ENCODE measurements at regions not wholly inside any gene's neighbourhood (a gene's known extent, or its start where the extent isn't known, plus 50 kb on each side); places are given as distances from the start of the nearest gene placed in this dataset.

DNA sequence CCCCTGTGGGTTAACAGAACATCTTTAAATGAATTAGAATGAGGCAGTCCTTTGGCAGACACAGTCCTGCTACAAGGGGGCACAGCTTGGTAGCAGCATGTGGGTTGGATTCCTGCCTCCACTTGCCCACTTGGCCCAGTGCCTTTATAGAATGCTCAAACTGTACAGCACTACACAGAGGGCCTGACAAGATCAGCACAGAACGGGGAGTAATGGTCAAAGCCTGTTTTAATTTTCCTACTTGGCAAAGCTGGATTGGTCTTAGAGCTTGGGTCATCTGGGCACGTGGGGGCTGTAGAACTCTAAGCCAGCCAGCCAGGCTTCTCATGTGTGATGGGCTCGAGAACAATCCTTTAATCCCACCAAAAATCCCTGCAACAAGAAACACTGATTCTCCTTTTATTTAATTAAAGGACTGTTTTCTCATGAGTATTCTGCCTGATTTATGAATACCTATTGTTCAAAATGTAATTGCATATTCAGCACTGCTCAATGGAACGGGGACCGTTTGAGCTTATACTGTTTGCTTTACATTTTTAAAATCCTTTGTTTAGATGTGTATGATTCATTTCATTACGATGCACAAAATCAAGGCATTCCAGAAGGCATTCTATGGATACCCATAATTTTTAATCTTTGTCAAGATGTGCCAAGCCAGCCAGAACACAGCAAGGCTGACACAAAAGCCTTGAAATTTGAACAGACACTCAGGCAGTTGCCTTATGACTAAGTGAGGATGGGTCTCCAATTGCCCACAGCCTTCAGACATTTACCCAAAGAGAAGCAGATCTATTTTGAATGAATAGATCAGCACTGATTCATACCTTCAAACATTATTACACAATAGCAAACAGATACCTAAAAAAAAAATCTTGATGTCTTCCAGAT lies 249.3 kb upstream of the TGFBR2 start:
- Histone ChIP-seq H3K9me3 (no peaks in the 10 kb centered on the region), H3K27me3 (no peaks in the 10 kb centered on the region), H3K4me1 (peaks cover 3 to 11% of the 10 kb centered on the region in 2 donors), H3K4me3 (replicated peaks in 1 of 3) (no peak overlapping the region), H3K27ac (no peak overlapping the region), H3K36me3 (no peaks in the 10 kb centered on the region)
- intact Hi-C loops (cut with DNase I): no loop called here
- 93 to 96% methylated on average over 6 of the region's 6 CpGs for WGBS, 2 donors
- no peak for TF ChIP-seq POLR2A (IDR thresholded peaks at IDR 0.05)
- TF ChIP-seq, protein P1, sequence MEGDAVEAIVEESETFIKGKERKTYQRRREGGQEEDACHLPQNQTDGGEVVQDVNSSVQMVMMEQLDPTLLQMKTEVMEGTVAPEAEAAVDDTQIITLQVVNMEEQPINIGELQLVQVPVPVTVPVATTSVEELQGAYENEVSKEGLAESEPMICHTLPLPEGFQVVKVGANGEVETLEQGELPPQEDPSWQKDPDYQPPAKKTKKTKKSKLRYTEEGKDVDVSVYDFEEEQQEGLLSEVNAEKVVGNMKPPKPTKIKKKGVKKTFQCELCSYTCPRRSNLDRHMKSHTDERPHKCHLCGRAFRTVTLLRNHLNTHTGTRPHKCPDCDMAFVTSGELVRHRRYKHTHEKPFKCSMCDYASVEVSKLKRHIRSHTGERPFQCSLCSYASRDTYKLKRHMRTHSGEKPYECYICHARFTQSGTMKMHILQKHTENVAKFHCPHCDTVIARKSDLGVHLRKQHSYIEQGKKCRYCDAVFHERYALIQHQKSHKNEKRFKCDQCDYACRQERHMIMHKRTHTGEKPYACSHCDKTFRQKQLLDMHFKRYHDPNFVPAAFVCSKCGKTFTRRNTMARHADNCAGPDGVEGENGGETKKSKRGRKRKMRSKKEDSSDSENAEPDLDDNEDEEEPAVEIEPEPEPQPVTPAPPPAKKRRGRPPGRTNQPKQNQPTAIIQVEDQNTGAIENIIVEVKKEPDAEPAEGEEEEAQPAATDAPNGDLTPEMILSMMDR (IDR thresholded peaks at IDR 0.05): no peak
- DNase-seq: no peak

DNA sequence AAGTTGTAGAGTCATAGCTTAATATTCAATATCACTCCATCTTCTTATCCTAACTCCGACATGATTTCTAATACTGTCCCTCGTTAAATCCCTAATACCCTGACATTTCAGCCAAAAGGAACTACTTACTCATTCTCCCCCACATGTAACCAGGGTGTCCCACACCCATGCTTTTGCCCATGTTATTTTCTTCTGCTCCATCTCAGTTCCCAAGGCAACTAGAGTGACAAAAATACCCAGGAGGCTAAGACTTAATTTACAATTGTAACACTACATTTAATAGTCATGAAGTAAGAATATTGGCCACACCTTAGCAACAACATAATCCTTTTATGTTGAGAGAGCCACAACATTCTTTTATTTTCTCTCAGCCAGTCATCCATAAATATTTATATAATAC lies 248.5 kb upstream of the TGFBR2 start:
- H3K36me3 ChIP-seq: no peaks in the 10 kb centered on the region
- H3K4me3 ChIP-seq (replicated peaks in 1 of 3): no peak overlapping the region
- no peaks in the 10 kb centered on the region for H3K9me3 ChIP-seq
- intact Hi-C loops (cut with DNase I): no loop called here
- WGBS, 2 donors: 86 to 91% methylated on average over 2 of the region's 2 CpGs
- H3K27me3 ChIP-seq: no peaks in the 10 kb centered on the region
- H3K27ac ChIP-seq: no peak overlapping the region
- TF ChIP-seq POLR2A (IDR thresholded peaks at IDR 0.05): no peak
- TF ChIP-seq, protein P1 (IDR thresholded peaks at IDR 0.05): no peak
- H3K4me1 ChIP-seq: peaks cover 3 to 11% of the 10 kb centered on the region in 2 donors
- DNase-seq: no peak

DNA sequence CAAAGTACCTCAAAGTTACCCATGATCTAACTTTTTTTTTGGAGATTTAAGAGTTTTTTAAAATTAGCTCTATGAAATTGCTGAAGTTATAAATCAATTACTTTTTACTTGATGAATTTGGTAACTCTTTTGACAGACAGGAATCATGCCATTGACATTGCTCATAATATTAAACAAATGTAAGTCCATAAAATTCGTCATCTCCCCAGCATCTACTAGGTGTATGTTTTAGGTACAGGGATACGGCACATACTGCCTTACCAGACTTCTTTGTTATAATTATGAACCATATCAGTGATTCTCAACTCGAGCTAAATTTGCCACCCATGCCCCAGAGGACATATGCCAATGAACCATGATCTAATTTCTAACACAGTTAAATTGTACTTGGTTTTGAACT lies 247.5 kb upstream of the TGFBR2 start:
- no peak for DNase-seq
- peaks cover 3 to 11% of the 10 kb centered on the region in 2 donors for H3K4me1 ChIP-seq
- H3K36me3 ChIP-seq: no peaks in the 10 kb centered on the region
- H3K27ac ChIP-seq: no peak overlapping the region
- H3K27me3 ChIP-seq: no peaks in the 10 kb centered on the region
- intact Hi-C loops (cut with DNase I): no loop called here
- H3K4me3 ChIP-seq (replicated peaks in 1 of 3): no peak overlapping the region
- 92 to 94% methylated on average over 3 of the region's 3 CpGs for WGBS, 2 donors
- TF ChIP-seq POLR2A (IDR thresholded peaks at IDR 0.05): no peak
- no peaks in the 10 kb centered on the region for H3K9me3 ChIP-seq

DNA sequence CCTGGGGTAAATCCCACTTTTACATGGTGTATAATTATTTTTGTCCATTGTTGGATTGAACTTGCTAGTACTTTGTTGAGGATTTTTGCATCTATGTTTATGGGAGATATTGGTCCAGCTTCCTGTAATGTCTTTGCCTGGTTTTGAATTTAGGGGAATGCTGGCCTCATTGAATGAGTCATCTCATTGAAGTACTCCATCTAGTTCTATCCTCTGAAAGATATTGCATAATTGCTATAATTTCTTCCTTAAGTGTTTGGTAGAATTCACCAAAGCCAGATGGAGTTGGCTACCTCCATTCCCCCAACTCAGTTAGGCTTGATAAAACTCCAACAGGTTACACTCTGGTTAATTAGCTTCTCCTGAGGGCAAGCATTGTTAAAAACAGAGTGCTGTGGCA lies 237.4 kb upstream of the TGFBR2 start:
- Histone ChIP-seq H3K4me1 (no peaks in the 10 kb centered on the region), H3K9me3 (no peaks in the 10 kb centered on the region), H3K4me3 (replicated peaks in 1 of 3) (no peak overlapping the region), H3K36me3 (no peaks in the 10 kb centered on the region), H3K27ac (no peak overlapping the region), H3K27me3 (no peaks in the 10 kb centered on the region)
- DNase-seq: no peak
- intact Hi-C loops (cut with DNase I): no loop called here
- TF ChIP-seq, protein P1 (IDR thresholded peaks at IDR 0.05): no peak
- no peak for TF ChIP-seq POLR2A (IDR thresholded peaks at IDR 0.05)

DNA sequence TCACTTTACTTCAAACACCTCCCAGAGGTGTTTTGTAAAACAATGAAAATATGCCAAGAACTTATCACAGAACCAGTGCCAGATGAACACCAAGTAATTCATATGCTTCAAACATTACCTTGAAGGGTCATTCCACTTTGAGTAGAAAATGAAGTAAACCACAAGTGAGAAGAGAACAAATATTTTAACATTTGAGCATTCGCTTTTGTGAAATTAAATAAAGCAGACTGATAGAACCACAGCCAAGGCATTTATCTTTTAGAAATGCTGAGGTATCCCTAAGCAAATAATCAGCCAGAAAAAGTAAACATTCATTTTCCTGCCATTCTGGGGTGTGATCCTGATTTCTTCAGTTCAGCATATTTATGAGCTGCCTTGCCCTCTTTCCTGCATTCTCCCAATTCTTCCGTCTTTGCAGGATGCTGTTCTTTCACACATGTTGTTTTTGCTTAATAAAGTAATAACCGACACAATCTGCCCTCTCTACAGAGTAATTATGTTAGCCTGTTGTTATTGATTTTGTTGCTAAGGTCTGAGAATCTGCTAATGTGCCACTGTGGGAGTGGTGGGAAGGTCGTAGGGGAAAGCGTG lies 235.6 kb upstream of the TGFBR2 start:
- no peaks in the 10 kb centered on the region for H3K27me3 ChIP-seq
- no peaks in the 10 kb centered on the region for H3K4me1 ChIP-seq
- intact Hi-C loops (cut with DNase I): no loop called here
- TF ChIP-seq, protein P1 (IDR thresholded peaks at IDR 0.05): no peak
- no peak for TF ChIP-seq POLR2A (IDR thresholded peaks at IDR 0.05)
- 44 to 59% methylated on average over 5 of the region's 5 CpGs for WGBS, 2 donors
- H3K36me3 ChIP-seq: no peaks in the 10 kb centered on the region
- no peak overlapping the region for H3K4me3 ChIP-seq (replicated peaks in 1 of 3)
- DNase-seq: no peak
- H3K27ac ChIP-seq: no peak overlapping the region
- no peaks in the 10 kb centered on the region for H3K9me3 ChIP-seq
